Loucy (cell line): ENCODE measurements at regions not wholly inside any gene's neighbourhood (a gene's known extent, or its start where the extent isn't known, plus 50 kb on each side); places are given as distances from the start of the nearest gene placed in this dataset.

Experiments used
- H2AFZ ChIP-seq: fragments of 200-600 bp; sonication (generic); 2 replicates; pipeline ENCODE4 v1.6.0; 2016; ENCODE audit warnings: antibody characterized with exemption, mild to moderate bottlenecking, low read length, moderate library complexity
- H3F3A ChIP-seq: fragments of 200-600 bp; 2 replicates; pipeline ENCODE4 v1.6.0; 2016; ENCODE audit warnings: antibody characterized with exemption, low read depth, mild to moderate bottlenecking
- H3K27me3 ChIP-seq: fragments of 200-600 bp; sonication (generic); 2 replicates; pipeline ENCODE4 v1.6.1; 2014; ENCODE audit warnings: low read length, mild to moderate bottlenecking; ENCODE audit not compliant: insufficient read depth, poor library complexity, severe bottlenecking
- H3K36me3 ChIP-seq: fragments of 200-600 bp; sonication (generic); 2 replicates; pipeline ENCODE4 v1.6.1; 2016; ENCODE audit warnings: low read length; ENCODE audit not compliant: insufficient read depth
- H3K4me1 ChIP-seq: fragments of 200-600 bp; sonication (generic); 2 replicates; pipeline ENCODE4 v1.5.1; 2014; ENCODE audit warnings: low read length, mild to moderate bottlenecking; ENCODE audit not compliant: insufficient read depth, poor library complexity, severe bottlenecking
- H3K4me2 ChIP-seq: fragments of 200-600 bp; sonication (generic); 2 replicates; pipeline ENCODE4 v1.6.0; 2014; ENCODE audit warnings: antibody characterized with exemption, low read length, low read depth, mild to moderate bottlenecking; ENCODE audit not compliant: poor library complexity, severe bottlenecking
- H3K4me3 ChIP-seq: fragments of 200-600 bp; sonication (generic); 2 replicates; pipeline ENCODE4 v1.5.1; 2014; ENCODE audit warnings: low read length, mild to moderate bottlenecking, mixed read lengths; ENCODE audit not compliant: poor library complexity, severe bottlenecking
- H3K79me2 ChIP-seq: fragments of 200-600 bp; sonication (generic); 2 replicates; pipeline ENCODE4 v1.6.1; 2014; ENCODE audit warnings: low read length; ENCODE audit not compliant: insufficient read depth
- H3K9ac ChIP-seq: fragments of 200-600 bp; sonication (generic); 2 replicates; pipeline ENCODE4 v1.6.0; 2014; ENCODE audit warnings: mild to moderate bottlenecking, low read depth, low read length, moderate library complexity; ENCODE audit not compliant: poor library complexity, severe bottlenecking
- H3K9me2 ChIP-seq: fragments of 200-600 bp; sonication (generic); replicated peaks from 2 replicates; pipeline ENCODE4 v1.6.1; 2016; ENCODE audit warnings: low read depth, low read length, mixed read lengths
- H3K9me3 ChIP-seq: fragments of 200-600 bp; sonication (generic); 2 replicates; pipeline ENCODE4 v1.6.1; 2014; ENCODE audit warnings: mild to moderate bottlenecking, antibody characterized with exemption, low read length, low read depth; ENCODE audit not compliant: insufficient read depth
- H4K20me1 ChIP-seq: fragments of 200-600 bp; sonication (generic); 2 replicates; pipeline ENCODE4 v1.6.0; 2014; ENCODE audit warnings: antibody characterized with exemption, low read length, mild to moderate bottlenecking; ENCODE audit not compliant: insufficient read depth, poor library complexity, severe bottlenecking
- CTCF ChIP-seq: fragments of 200-600 bp; sonication (generic); conservative IDR thresholded peaks from 2 replicates; pipeline ENCODE4 v1.5.1; 2014; ENCODE audit warnings: mild to moderate bottlenecking, antibody characterized with exemption, low read length
- EZH2phosphoT487 ChIP-seq: fragments of 200-600 bp; IDR thresholded peaks from 2 replicates; pipeline ENCODE4 v1.6.1; 2018; ENCODE audit warnings: antibody characterized with exemption, mild to moderate bottlenecking, moderate library complexity, borderline replicate concordance

GRCh38 chr16:13342675-13343074 is 441.3 kb downstream of the SHISA9 start:
- no peaks in the 10 kb centered on the region for H3K9me2 ChIP-seq
- H4K20me1 ChIP-seq: no peaks in the 10 kb centered on the region
- H2AFZ ChIP-seq: no peak overlapping the region
- no peaks in the 10 kb centered on the region for H3K36me3 ChIP-seq
- H3K4me3 ChIP-seq: no peak overlapping the region
- no peak overlapping the region for H3K4me2 ChIP-seq
- no peak overlapping the region for H3K9ac ChIP-seq
- no peaks in the 10 kb centered on the region for H3K4me1 ChIP-seq
- no peaks in the 10 kb centered on the region for H3K27me3 ChIP-seq
- H3F3A ChIP-seq: no peaks in the 10 kb centered on the region
- TF ChIP-seq CTCF: no peak
- no peak for TF ChIP-seq EZH2phosphoT487
- H3K79me2 ChIP-seq: no peaks in the 10 kb centered on the region
- H3K9me3 ChIP-seq: no peaks in the 10 kb centered on the region

- TF ChIP-seq CTCF (no peak), EZH2phosphoT487 (no peak)
- no peaks in the 10 kb centered on the region for H3K4me1 ChIP-seq
- no peaks in the 10 kb centered on the region for H3K36me3 ChIP-seq
- H4K20me1 ChIP-seq: no peaks in the 10 kb centered on the region
- H3K9me3 ChIP-seq: no peaks in the 10 kb centered on the region
- H3K4me3 ChIP-seq: no peak overlapping the region
- no peaks in the 10 kb centered on the region for H3F3A ChIP-seq
- no peaks in the 10 kb centered on the region for H3K27me3 ChIP-seq
- no peak overlapping the region for H3K9ac ChIP-seq
- no peak overlapping the region for H2AFZ ChIP-seq
- no peak overlapping the region for H3K4me2 ChIP-seq
- H3K79me2 ChIP-seq: no peaks in the 10 kb centered on the region
- H3K9me2 ChIP-seq: no peaks in the 10 kb centered on the region
Measured at GRCh38 chr16:13344001-13344400, 442.6 kb downstream of the SHISA9 start.

GRCh38 chr16:13348416-13348815 is 447.0 kb downstream of the SHISA9 start:
- Histone ChIP-seq H3K36me3 (no peaks in the 10 kb centered on the region), H4K20me1 (no peaks in the 10 kb centered on the region), H3K79me2 (no peaks in the 10 kb centered on the region), H3K4me3 (no peak overlapping the region), H3K9me3 (no peaks in the 10 kb centered on the region), H3K4me1 (no peaks in the 10 kb centered on the region), H3F3A (no peaks in the 10 kb centered on the region), H3K27me3 (no peaks in the 10 kb centered on the region), H3K9me2 (no peaks in the 10 kb centered on the region), H3K9ac (no peak overlapping the region), H3K4me2 (no peak overlapping the region), H2AFZ (no peak overlapping the region)
- TF ChIP-seq EZH2phosphoT487 (no peak), CTCF (no peak)
